ENCODE measurements at regions not wholly inside any gene's neighbourhood (a gene's known extent, or its start where the extent isn't known, plus 50 kb on each side); places are given as distances from the start of the nearest gene placed in this dataset.

- no TSS peak for BruUV-seq (replicated peaks)
- H3K27me3 ChIP-seq (ENCODE audit: control insufficient read depth, insufficient read depth, low read length): no peaks in the 10 kb centered on the region
- intact Hi-C loops (cut with micrococcal nuclease; ENCODE audit: unreplicated experiment): no loop called here
- H3K9me3 ChIP-seq (ENCODE audit: control insufficient read depth, insufficient read depth, low read depth, low read length): no peaks in the 10 kb centered on the region
- H3K27ac ChIP-seq (ENCODE audit: low read length): no peak overlapping the region
- POLR2A ChIA-PET: no interaction called here
- no peaks in the 10 kb centered on the region for H3K36me3 ChIP-seq (ENCODE audit: control insufficient read depth, insufficient read depth, low read length)
- H3K4me1 ChIP-seq (ENCODE audit: control insufficient read depth, insufficient read depth, low read length): no peaks in the 10 kb centered on the region
- TF ChIP-seq REST (IDR thresholded peaks at IDR 0.05; ENCODE audit: insufficient read depth in 1 of 2, low read depth in 2 of 2, low read length in 1 of 2) (no peak), TCF7L2 (IDR thresholded peaks at IDR 0.05; ENCODE audit: low read depth, low read length) (no peak), SIN3A (IDR thresholded peaks at IDR 0.05; ENCODE audit: borderline replicate concordance, insufficient read depth, low read depth, low read length) (no peak), POLR2AphosphoS5 (IDR thresholded peaks at IDR 0.05; ENCODE audit: low read depth, low read length) (no peak), CTCF (IDR thresholded peaks at IDR 0.05) (no peak)
- in situ Hi-C loops (cut with HindIII; ENCODE audit: low pct_unique_long_range_greater_than_20kb, low sequenced_read_pairs): no loop called here
- DNase-seq (ENCODE audit: low read depth, low spot score) (no peak), ATAC-seq (no peak)
- CTCF ChIA-PET: no interaction called here
- H3K4me3 ChIP-seq (ENCODE audit: low read depth in 2 of 2, low read length in 2 of 2): no peak overlapping the region
Measured at GRCh38 chr21:22201126-22201525, 1202.9 kb downstream of the NCAM2 start.

- Histone ChIP-seq H3K9me3 (ENCODE audit: control insufficient read depth, insufficient read depth, low read depth, low read length) (no peaks in the 10 kb centered on the region), H3K27ac (ENCODE audit: low read length) (no peak overlapping the region), H3K27me3 (ENCODE audit: control insufficient read depth, insufficient read depth, low read length) (no peaks in the 10 kb centered on the region), H3K36me3 (ENCODE audit: control insufficient read depth, insufficient read depth, low read length) (no peaks in the 10 kb centered on the region), H3K4me1 (ENCODE audit: control insufficient read depth, insufficient read depth, low read length) (no peaks in the 10 kb centered on the region), H3K4me3 (ENCODE audit: low read depth in 2 of 2, low read length in 2 of 2) (no peak overlapping the region)
- ChIA-PET CTCF (no interaction called here), POLR2A (no interaction called here)
- DNase-seq (ENCODE audit: low read depth, low spot score): no peak
- TF ChIP-seq CTCF (IDR thresholded peaks at IDR 0.05): no peak
- TF ChIP-seq REST (IDR thresholded peaks at IDR 0.05; ENCODE audit: insufficient read depth in 1 of 2, low read depth in 2 of 2, low read length in 1 of 2): no peak
- TF ChIP-seq POLR2AphosphoS5 (IDR thresholded peaks at IDR 0.05; ENCODE audit: low read depth, low read length): no peak
- no peak for TF ChIP-seq SIN3A (IDR thresholded peaks at IDR 0.05; ENCODE audit: borderline replicate concordance, insufficient read depth, low read depth, low read length)
- TF ChIP-seq TCF7L2 (IDR thresholded peaks at IDR 0.05; ENCODE audit: low read depth, low read length): no peak
- in situ Hi-C loops (cut with HindIII; ENCODE audit: low pct_unique_long_range_greater_than_20kb, low sequenced_read_pairs) (no loop called here), intact Hi-C loops (cut with micrococcal nuclease; ENCODE audit: unreplicated experiment) (no loop called here)
- ATAC-seq: no peak
- no TSS peak for BruUV-seq (replicated peaks)
Measured at GRCh38 chr21:22201669-22202068, 1203.5 kb downstream of the NCAM2 start.

Data from Panc1 (cell line).